ENCODE measurements at regions not wholly inside any gene's neighbourhood (a gene's known extent, or its start where the extent isn't known, plus 50 kb on each side); places are given as distances from the start of the nearest gene placed in this dataset.

DNA sequence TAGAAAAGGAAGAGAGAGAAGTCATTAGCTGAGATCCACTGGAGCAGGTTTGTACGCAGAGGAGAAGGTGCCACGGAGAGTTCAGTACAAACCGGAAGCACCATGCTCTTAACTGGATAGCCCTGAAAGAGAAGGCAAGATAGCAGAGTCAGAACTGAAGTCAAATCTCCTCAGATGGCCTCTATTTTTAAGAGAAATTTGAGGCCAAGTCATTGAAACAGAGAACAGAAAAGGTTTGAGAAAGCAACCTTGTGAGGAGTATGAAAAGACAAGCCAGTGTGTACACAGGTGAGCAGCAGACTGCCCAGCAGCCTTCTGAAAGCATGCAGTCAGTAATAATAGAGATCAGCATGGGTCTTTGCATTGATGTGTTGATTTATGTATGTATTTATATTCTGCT is 66.1 kb upstream of the SPRED1 start:
- H3K9me3 Mint-ChIP-seq = no peaks in the 10 kb centered on the region
- H3K27me3 Mint-ChIP-seq = peaks cover 4% of the 10 kb centered on the region
- no peaks in the 10 kb centered on the region for H3K36me3 Mint-ChIP-seq
- peak overlapping the region in 1 of 4 donors; percentile 31 for H3K4me3 Mint-ChIP-seq
- no peaks in the 10 kb centered on the region for H3K4me1 Mint-ChIP-seq
- no peak overlapping the region for H3K27ac Mint-ChIP-seq

GRCh38 chr15:38187630-38188313 is 64.9 kb upstream of the SPRED1 start:
- Mint-ChIP-seq H3K4me3 (no peak overlapping the region), H3K36me3 (no peaks in the 10 kb centered on the region), H3K4me1 (no peaks in the 10 kb centered on the region), H3K27me3 (peaks cover 4% of the 10 kb centered on the region), H3K27ac (no peak overlapping the region), H3K9me3 (no peaks in the 10 kb centered on the region)

DNA sequence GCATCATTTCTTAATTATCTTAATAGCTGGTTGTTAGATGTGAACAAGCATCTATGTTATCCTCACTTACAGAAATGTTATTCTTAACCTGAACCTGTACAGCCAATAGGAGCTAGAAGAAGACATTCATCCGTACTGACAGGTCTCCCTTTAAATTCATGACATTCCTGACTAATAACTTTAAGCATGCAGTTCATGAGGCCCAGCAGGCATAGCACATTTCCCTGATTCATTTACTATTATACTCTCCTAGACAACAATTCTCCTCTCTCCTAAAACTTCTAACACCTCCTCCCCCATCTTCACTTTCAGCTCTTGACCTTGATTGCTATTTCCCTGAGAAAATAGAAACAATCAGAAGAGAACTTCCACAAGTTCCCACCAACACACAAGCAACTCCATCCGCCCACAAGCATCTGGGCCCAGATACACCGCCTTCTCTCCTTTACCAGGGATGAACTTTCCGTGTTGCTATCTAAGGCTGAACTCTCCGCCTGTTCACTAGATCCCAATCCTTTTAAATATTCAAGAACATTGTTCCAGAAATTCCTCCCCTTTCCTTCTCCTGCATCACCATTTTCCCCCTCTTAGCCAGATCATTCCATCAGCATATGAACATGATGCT is 62.9 kb upstream of the SPRED1 start:
- Mint-ChIP-seq H3K9me3 (peaks cover 0 to 1% (median 0%) of the 10 kb centered on the region in 3 donors), H3K27me3 (peaks cover 6% of the 10 kb centered on the region), H3K36me3 (no peaks in the 10 kb centered on the region), H3K4me1 (no peaks in the 10 kb centered on the region), H3K4me3 (no peak overlapping the region), H3K27ac (no peak overlapping the region)

- no peak overlapping the region for H3K27ac Mint-ChIP-seq
- H3K4me1 Mint-ChIP-seq = no peaks in the 10 kb centered on the region
- H3K27me3 Mint-ChIP-seq = peaks cover 6% of the 10 kb centered on the region
- H3K9me3 Mint-ChIP-seq = peaks cover 0 to 1% (median 0%) of the 10 kb centered on the region in 3 donors
- no peak overlapping the region for H3K4me3 Mint-ChIP-seq
- H3K36me3 Mint-ChIP-seq = no peaks in the 10 kb centered on the region
Measured at GRCh38 chr15:38190501-38190900, 62.1 kb upstream of the SPRED1 start.

GRCh38 chr15:38192496-38192895 is 60.1 kb upstream of the SPRED1 start:
- Mint-ChIP-seq H3K27me3 (peaks cover 6% of the 10 kb centered on the region), H3K9me3 (peaks cover 0 to 1% (median 0%) of the 10 kb centered on the region in 3 donors), H3K4me3 (no peak overlapping the region), H3K27ac (no peak overlapping the region), H3K36me3 (no peaks in the 10 kb centered on the region), H3K4me1 (no peaks in the 10 kb centered on the region)

GRCh38 chr15:38193496-38193895 is 59.1 kb upstream of the SPRED1 start:
- peaks cover 0 to 1% (median 0%) of the 10 kb centered on the region in 3 donors for H3K9me3 Mint-ChIP-seq
- no peak overlapping the region for H3K4me3 Mint-ChIP-seq
- H3K4me1 Mint-ChIP-seq = no peaks in the 10 kb centered on the region
- no peaks in the 10 kb centered on the region for H3K36me3 Mint-ChIP-seq
- H3K27ac Mint-ChIP-seq = no peak overlapping the region
- H3K27me3 Mint-ChIP-seq = peaks cover 6% of the 10 kb centered on the region

GRCh38 chr15:38195191-38195901 is 57.3 kb upstream of the SPRED1 start:
- Mint-ChIP-seq H3K4me3 (no peak overlapping the region), H3K27me3 (peaks cover 2% of the 10 kb centered on the region), H3K36me3 (no peaks in the 10 kb centered on the region), H3K9me3 (peaks cover 0 to 2% (median 1%) of the 10 kb centered on the region in 3 donors), H3K4me1 (no peaks in the 10 kb centered on the region), H3K27ac (no peak overlapping the region)

- H3K36me3 Mint-ChIP-seq = no peaks in the 10 kb centered on the region
- no peak overlapping the region for H3K4me3 Mint-ChIP-seq
- H3K27ac Mint-ChIP-seq = no peak overlapping the region
- H3K9me3 Mint-ChIP-seq = peaks cover 0 to 2% (median 1%) of the 10 kb centered on the region in 3 donors
- H3K27me3 Mint-ChIP-seq = peaks cover 2% of the 10 kb centered on the region
- no peaks in the 10 kb centered on the region for H3K4me1 Mint-ChIP-seq
Measured at GRCh38 chr15:38196076-38196475, 56.6 kb upstream of the SPRED1 start.

GRCh38 chr15:38197553-38197952 is 55.1 kb upstream of the SPRED1 start:
- Mint-ChIP-seq H3K27me3 (peaks cover 2% of the 10 kb centered on the region), H3K9me3 (peaks cover 0 to 2% (median 1%) of the 10 kb centered on the region in 3 donors)

DNA sequence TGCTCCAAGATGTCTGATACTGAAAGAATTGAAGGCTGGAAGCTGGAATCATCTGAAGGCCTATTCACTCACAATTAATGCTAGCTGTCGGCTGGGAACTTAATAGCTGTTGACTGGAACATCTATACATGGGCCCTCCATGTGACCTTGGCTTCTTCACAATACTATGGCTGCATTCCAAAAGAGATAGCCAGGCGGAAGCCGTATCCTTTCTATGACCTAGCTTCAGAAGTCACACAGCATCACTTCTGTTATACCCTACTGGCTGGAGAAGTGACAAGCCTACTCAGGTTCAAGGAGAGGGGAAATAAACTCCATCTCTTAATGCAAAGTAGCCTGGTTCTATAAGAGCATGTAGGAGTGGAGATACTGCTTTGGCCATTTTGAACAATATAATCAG is 50.9 kb upstream of the SPRED1 start:
- H3K4me3 Mint-ChIP-seq = no peak overlapping the region
- no peak overlapping the region for H3K27ac Mint-ChIP-seq
- peaks cover 3% of the 10 kb centered on the region for H3K27me3 Mint-ChIP-seq
- H3K4me1 Mint-ChIP-seq = no peaks in the 10 kb centered on the region
- no peaks in the 10 kb centered on the region for H3K36me3 Mint-ChIP-seq
- H3K9me3 Mint-ChIP-seq = peaks cover 1 to 3% (median 2%) of the 10 kb centered on the region in 3 donors

More at GRCh38 chr15:38197553-38197952, 55.1 kb upstream of the SPRED1 start:
- Mint-ChIP-seq H3K4me1 (no peaks in the 10 kb centered on the region), H3K27ac (no peak overlapping the region), H3K36me3 (no peaks in the 10 kb centered on the region), H3K4me3 (no peak overlapping the region)

DNA sequence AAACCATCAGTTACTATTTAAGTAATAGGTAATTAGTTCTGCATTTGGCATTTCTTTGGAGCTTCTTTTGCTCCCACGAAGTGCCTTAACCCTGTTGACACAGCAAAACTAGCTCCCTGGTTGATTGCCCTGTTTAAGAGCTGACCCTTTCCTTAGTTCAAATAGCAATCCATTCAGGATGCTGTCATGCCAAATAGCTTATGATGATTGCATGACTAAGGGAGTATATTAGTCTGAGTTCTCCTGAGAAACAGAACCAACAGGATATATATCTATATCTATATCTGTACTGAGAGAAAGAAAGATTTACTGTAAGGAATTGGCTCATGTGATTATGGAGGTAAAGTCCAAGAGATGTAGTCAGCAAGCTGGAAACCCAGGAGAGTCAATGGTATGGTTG is 50.3 kb upstream of the SPRED1 start:
- H3K27ac Mint-ChIP-seq = no peak overlapping the region
- peaks cover 4% of the 10 kb centered on the region for H3K27me3 Mint-ChIP-seq
- H3K4me1 Mint-ChIP-seq = no peaks in the 10 kb centered on the region
- H3K9me3 Mint-ChIP-seq = peaks cover 1 to 3% (median 2%) of the 10 kb centered on the region in 3 donors
- no peaks in the 10 kb centered on the region for H3K36me3 Mint-ChIP-seq
- H3K4me3 Mint-ChIP-seq = no peak overlapping the region
